Gastrocnemius medialis (tissue), 4 donors: ENCODE measurements at regions not wholly inside any gene's neighbourhood (a gene's known extent, or its start where the extent isn't known, plus 50 kb on each side); places are given as distances from the start of the nearest gene placed in this dataset.

Source experiments
- ATAC-seq, 2 donors: fragments of 150-250 bp; one replicate each; pipeline ENCODE4 v1.9.1; 2016
- DNase-seq, 2 donors: peaks; one replicate each; pipeline ENCODE4 v3.0.0-alpha.2; 2019
- H3K27ac ChIP-seq, 4 donors: fragments of 200-600 bp; sonication (generic); 1 replicate in 1 of 4; 2 replicates in 3 of 4; pipeline ENCODE4 v1.5.1; 2016 to 2018; ENCODE audit warnings: mild to moderate bottlenecking in 2 of 4, moderate library complexity in 1 of 4
- H3K27me3 ChIP-seq, 3 donors: fragments of 200-600 bp; sonication (generic) in 2 of 3; 1 replicate in 1 of 3; 2 replicates in 2 of 3; pipeline versions ENCODE4 v1.5.1 to v1.6.0; 2016 to 2019; ENCODE audit warnings: mild to moderate bottlenecking in 1 of 3, moderate library complexity in 1 of 3
- H3K36me3 ChIP-seq, 2 donors: fragments of 200-600 bp; sonication (generic) in 1 of 2; one replicate each; pipeline ENCODE4 v1.5.1; 2017 to 2018
- H3K4me1 ChIP-seq, 2 donors: fragments of 200-600 bp; sonication (generic) in 1 of 2; one replicate each; pipeline ENCODE4 v1.5.1; 2016 to 2017; ENCODE audit warnings: mild to moderate bottlenecking in 2 of 2
- H3K4me3 ChIP-seq, 4 donors: fragments of 200-600 bp; sonication (generic) in 3 of 4; 1 replicate in 1 of 4; 2 replicates in 3 of 4; pipeline ENCODE4 v1.5.1; 2016 to 2019; ENCODE audit warnings: mild to moderate bottlenecking in 2 of 4
- H3K9me3 ChIP-seq, 3 donors: fragments of 200-600 bp; sonication (generic) in 2 of 3; 1 replicate in 1 of 3; 2 replicates in 2 of 3; pipeline ENCODE4 v1.5.1; 2016 to 2019
- CTCF ChIP-seq, 5 experiments: fragments of 450-650 bp in 3 of 5; fragments of 200-600 bp in 2 of 5; sonication (generic) in 2 of 5; IDR thresholded peaks in 4 of 5; conservative IDR thresholded peaks in 1 of 5; 1 replicate in 4 of 5; 2 replicates in 1 of 5; pipeline ENCODE4 v1.5.1; 2016 to 2019; ENCODE audit warnings: antibody characterized with exemption in 5 of 5, mild to moderate bottlenecking in 3 of 5, moderate library complexity in 3 of 5
- POLR2A ChIP-seq, 2 donors: fragments of 450-650 bp; IDR thresholded peaks; one replicate each; pipeline ENCODE4 v1.6.1; 2017; ENCODE audit warnings: antibody characterized with exemption in 2 of 2, mild to moderate bottlenecking in 2 of 2, moderate library complexity in 2 of 2
- in situ Hi-C, 4 donors: fragments of 200-750 bp; cut with MboI; loops; one replicate each; pipeline versions ENCODE4 v1.15.0 to v1.8.0; 2017; ENCODE audit warnings: low sequenced_read_pairs in 4 of 4
- intact Hi-C: fragments of 100-400 bp; cut with DNase I; formaldehyde crosslinking; loops from one replicate; pipeline ENCODE4 v1.15.1; 2023; ENCODE audit warnings: low total_unique reads

- TF ChIP-seq POLR2A (IDR thresholded peaks at IDR 0.05) = no peak
- no peak for TF ChIP-seq CTCF (IDR thresholded peaks at IDR 0.05 in 4 of 5, conservative IDR thresholded peaks at IDR 0.05 in 1 of 5)
- DNase-seq (no peak), ATAC-seq (no peak)
- intact Hi-C loops = no loop called here
- Histone ChIP-seq H3K36me3 (no peaks in the 10 kb centered on the region), H3K27me3 (no peaks in the 10 kb centered on the region), H3K4me3 (no peak overlapping the region), H3K4me1 (no peaks in the 10 kb centered on the region), H3K9me3 (no peaks in the 10 kb centered on the region), H3K27ac (no peak overlapping the region)
- in situ Hi-C loops = no loop called here
These were observed 217.2 kb upstream of the HTR2A start for GRCh38 chr13:47114030-47114429.

GRCh38 chr13:47112903-47113299 is 216.0 kb upstream of the HTR2A start:
- intact Hi-C loops (no loop called here), in situ Hi-C loops (no loop called here)
- H3K27ac ChIP-seq = no peak overlapping the region
- H3K4me3 ChIP-seq = no peak overlapping the region
- no peaks in the 10 kb centered on the region for H3K9me3 ChIP-seq
- no peak for TF ChIP-seq POLR2A (IDR thresholded peaks at IDR 0.05)
- TF ChIP-seq CTCF (IDR thresholded peaks at IDR 0.05 in 4 of 5, conservative IDR thresholded peaks at IDR 0.05 in 1 of 5) = no peak
- no peaks in the 10 kb centered on the region for H3K36me3 ChIP-seq
- ATAC-seq (no peak), DNase-seq (no peak)
- H3K27me3 ChIP-seq = no peaks in the 10 kb centered on the region
- no peaks in the 10 kb centered on the region for H3K4me1 ChIP-seq

- in situ Hi-C loops (no loop called here), intact Hi-C loops (no loop called here)
- Histone ChIP-seq H3K4me3 (no peak overlapping the region), H3K4me1 (no peaks in the 10 kb centered on the region), H3K36me3 (no peaks in the 10 kb centered on the region), H3K9me3 (no peaks in the 10 kb centered on the region), H3K27me3 (no peaks in the 10 kb centered on the region), H3K27ac (no peak overlapping the region)
- TF ChIP-seq POLR2A (IDR thresholded peaks at IDR 0.05) = no peak
- TF ChIP-seq CTCF (IDR thresholded peaks at IDR 0.05 in 4 of 5, conservative IDR thresholded peaks at IDR 0.05 in 1 of 5) = no peak
- ATAC-seq (no peak), DNase-seq (no peak)
These were observed 215.5 kb upstream of the HTR2A start for GRCh38 chr13:47112205-47112902.

GRCh38 chr13:47111499-47111898 is 214.6 kb upstream of the HTR2A start:
- Histone ChIP-seq H3K27me3 (no peaks in the 10 kb centered on the region), H3K9me3 (no peaks in the 10 kb centered on the region), H3K36me3 (no peaks in the 10 kb centered on the region), H3K4me3 (no peak overlapping the region), H3K4me1 (no peaks in the 10 kb centered on the region), H3K27ac (no peak overlapping the region)
- TF ChIP-seq POLR2A (IDR thresholded peaks at IDR 0.05) (no peak), CTCF (IDR thresholded peaks at IDR 0.05 in 4 of 5, conservative IDR thresholded peaks at IDR 0.05 in 1 of 5) (no peak)
- no peak for DNase-seq
- in situ Hi-C loops (no loop called here), intact Hi-C loops (no loop called here)
- no peak for ATAC-seq

GRCh38 chr13:47110833-47111240 is 214.0 kb upstream of the HTR2A start:
- Histone ChIP-seq H3K36me3 (no peaks in the 10 kb centered on the region), H3K27me3 (no peaks in the 10 kb centered on the region), H3K4me1 (no peaks in the 10 kb centered on the region), H3K27ac (no peak overlapping the region), H3K4me3 (no peak overlapping the region), H3K9me3 (no peaks in the 10 kb centered on the region)
- no peak for DNase-seq
- intact Hi-C loops (no loop called here), in situ Hi-C loops (no loop called here)
- ATAC-seq = no peak
- TF ChIP-seq CTCF (IDR thresholded peaks at IDR 0.05 in 4 of 5, conservative IDR thresholded peaks at IDR 0.05 in 1 of 5) (no peak), POLR2A (IDR thresholded peaks at IDR 0.05) (no peak)
